ENCODE measurements at regions not wholly inside any gene's neighbourhood (a gene's known extent, or its start where the extent isn't known, plus 50 kb on each side); places are given as distances from the start of the nearest gene placed in this dataset.
"Not testable (repeated sequence)": the region's sequence is repeated elsewhere in the genome, so short reads cannot be mapped to it uniquely, and the experiment has no call there.

- no peak for DNase-seq (ENCODE audit: low read depth in 2 of 2)
These were observed 921.9 kb upstream of the EYS start for GRCh38 chr6:66628917-66629316.

- no peak for DNase-seq (ENCODE audit: low read depth in 2 of 2)
These were observed 916.0 kb upstream of the EYS start for GRCh38 chr6:66623050-66623449.

GRCh38 chr6:66605971-66606370 lies 898.9 kb upstream of the EYS start:
- no peak for DNase-seq (ENCODE audit: low read depth in 2 of 2)

DNA sequence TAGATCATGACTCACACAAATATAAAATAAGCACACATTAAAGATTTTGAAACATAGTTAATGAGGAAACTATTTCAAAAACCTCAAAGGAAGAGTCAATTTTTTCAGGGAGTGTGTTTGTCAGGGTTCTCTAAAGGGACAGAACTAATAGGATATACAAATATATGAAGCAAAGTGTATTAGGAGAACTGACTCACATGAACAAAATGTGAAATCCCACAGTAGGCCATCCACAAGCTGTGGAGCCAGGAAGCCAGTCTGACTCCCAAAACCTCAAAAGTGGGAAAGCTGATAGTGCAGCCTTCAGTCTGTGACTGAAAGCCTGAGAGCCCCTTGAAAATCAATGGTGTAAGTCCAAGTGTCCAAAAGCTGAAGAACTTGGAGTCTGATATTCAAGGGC lies 898.0 kb upstream of the EYS start:
- DNase-seq (ENCODE audit: low read depth in 2 of 2), result peak; percentile 30 to 40

DNA sequence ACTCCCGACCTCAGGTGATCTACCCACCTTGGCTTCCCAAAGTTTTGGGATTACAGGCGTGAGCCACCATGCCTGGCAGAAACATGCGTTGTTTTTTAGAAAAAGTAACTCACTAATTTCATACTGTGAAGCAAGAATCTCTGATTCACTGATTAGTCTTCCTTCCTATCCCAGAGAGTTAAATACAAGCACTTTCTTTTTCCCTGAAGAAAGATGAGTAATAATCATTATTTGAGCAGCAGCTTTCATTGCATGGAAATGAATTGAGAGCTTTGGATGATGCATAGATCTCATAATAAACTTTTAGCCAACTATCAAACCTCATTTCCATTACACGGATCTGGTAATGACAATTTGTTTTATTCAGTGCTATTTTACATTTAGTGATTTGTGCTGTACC lies 892.5 kb upstream of the EYS start:
- DNase-seq (ENCODE audit: low read depth in 2 of 2), result no peak

DNA sequence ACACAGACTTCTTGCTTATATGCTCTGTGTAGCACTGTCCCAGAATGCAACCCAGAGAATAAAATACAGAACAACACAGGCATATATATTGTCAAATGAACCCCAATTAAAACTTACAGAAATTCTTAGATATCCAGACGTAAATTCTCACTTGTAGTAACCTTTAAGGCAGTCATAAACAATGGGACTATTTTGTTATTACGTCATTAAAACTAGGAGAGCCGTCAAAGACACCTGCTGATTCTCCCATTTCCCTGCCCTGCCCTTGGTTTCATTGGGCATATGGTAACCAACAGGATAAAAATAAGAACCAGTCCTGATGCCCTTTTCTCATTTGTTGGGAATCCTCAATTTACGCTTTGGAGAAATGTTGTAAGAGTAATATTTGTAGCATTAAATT lies 871.3 kb upstream of the EYS start:
- DNase-seq (ENCODE audit: low read depth in 2 of 2), result no peak

DNA sequence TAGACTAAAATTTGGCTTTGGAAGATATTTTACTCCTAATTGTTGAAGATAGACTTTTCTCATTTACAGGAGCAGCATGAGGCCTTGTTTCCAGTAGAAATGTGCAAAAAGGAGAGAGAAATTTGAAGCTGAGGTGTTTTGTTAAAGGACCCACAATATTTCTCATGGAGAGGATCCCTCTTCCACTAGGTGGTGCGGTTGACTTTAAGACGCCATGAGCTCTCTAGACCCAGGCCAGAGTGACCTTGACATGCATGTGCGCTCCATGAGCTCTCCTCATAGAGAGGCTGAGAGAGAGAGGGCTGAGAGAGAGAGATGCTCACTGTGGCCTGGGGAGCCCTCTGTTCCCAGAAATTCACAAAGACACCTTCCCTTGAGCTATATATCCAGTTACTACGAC lies 861.2 kb upstream of the EYS start:
- no peak for DNase-seq (ENCODE audit: low read depth in 2 of 2)

GRCh38 chr6:66561479-66561878 lies 854.5 kb upstream of the EYS start:
- no peak for DNase-seq (ENCODE audit: low read depth in 2 of 2)

GRCh38 chr6:66558189-66558588 lies 851.2 kb upstream of the EYS start:
- DNase-seq (ENCODE audit: low read depth in 2 of 2), result no peak

DNA sequence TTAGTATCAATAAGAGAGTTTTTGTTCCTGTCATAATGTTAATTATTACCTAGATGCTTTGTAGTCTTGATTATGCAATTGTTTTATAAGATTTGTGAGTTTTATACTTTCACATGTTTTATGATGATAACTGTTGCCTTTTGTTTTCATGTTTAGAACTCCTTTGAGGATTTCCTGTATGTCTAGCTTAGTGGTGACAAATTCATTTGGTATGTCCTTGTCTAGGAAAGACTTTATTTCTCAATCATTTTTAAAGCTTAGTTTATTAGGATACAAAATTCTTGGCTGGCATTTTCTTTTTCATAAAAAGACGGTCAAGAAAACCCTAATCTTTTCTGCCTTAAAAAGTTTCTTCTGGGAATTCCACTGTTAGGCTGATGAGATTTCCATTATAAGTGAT lies 849.9 kb upstream of the EYS start:
- DNase-seq (ENCODE audit: low read depth in 2 of 2), result no peak

DNA sequence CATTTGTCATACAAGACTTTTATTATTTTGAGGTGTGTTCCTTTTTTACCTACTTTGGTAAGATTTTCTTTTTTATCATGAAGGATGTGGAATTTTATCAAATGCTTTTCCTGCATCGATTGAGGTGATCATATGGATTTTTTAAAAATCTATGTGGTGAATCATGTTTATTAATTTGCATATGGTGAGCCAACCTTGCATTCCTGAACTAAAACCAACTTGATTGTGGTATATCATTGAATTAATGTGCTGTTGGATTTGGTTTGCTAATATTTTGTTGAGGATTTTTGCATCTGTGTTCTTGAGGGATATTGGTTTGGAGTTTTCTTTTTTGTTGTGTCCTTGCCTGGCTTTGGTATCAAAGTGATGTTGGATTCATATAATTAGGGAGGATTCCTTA lies 848.1 kb upstream of the EYS start:
- DNase-seq (ENCODE audit: low read depth in 2 of 2), result no peak

DNA sequence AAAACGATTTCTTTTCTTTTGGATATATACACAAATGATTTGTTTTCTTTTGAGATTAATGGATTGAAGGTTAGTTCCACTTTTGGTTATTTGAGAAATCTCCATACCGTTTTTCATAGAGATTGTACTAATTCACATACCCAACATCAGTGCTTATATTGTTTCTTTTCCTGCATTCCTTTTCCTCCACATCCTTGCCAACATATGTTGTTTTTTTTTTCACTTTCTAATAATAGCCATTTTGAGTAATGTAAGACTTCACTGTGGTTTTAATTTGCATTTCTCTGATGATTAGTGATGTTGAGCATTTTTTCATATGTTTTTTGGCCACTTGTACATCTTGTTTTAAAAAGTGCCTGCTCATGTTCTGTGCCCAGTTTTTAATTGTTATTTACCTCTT lies 846.4 kb upstream of the EYS start:
- DNase-seq (ENCODE audit: low read depth in 2 of 2), result peak; percentile 5 to 10

- no peak for DNase-seq (ENCODE audit: low read depth in 2 of 2)
These were observed 831.6 kb upstream of the EYS start for GRCh38 chr6:66538551-66539135.

GRCh38 chr6:66533921-66534404 lies 826.9 kb upstream of the EYS start:
- peak in 1 of 2 experiments; percentile 3 for DNase-seq (ENCODE audit: low read depth in 2 of 2)

DNA sequence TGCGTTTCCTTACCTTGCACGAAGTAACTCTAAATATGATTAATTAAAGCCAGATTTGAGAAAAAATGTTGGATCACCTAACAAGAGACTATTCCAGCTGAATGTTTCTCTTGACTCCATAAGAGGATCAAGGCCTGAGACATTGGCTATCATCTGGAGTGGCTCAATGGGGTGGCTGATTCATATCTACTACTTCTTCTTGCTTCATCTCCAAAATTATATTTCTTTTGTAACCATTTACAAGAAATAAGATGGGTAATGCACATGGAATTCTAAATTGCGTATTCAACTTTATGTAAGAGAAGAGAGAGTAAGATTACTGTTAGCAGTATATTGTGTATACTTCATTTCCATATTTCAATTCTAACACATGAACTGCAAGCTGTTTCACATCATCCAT lies 819.0 kb upstream of the EYS start:
- DNase-seq (ENCODE audit: low read depth in 2 of 2), result peak in 1 of 2 experiments; percentile 7

- no peak for DNase-seq (ENCODE audit: low read depth in 2 of 2)
These were observed 815.8 kb upstream of the EYS start for GRCh38 chr6:66522864-66523263.

DNA sequence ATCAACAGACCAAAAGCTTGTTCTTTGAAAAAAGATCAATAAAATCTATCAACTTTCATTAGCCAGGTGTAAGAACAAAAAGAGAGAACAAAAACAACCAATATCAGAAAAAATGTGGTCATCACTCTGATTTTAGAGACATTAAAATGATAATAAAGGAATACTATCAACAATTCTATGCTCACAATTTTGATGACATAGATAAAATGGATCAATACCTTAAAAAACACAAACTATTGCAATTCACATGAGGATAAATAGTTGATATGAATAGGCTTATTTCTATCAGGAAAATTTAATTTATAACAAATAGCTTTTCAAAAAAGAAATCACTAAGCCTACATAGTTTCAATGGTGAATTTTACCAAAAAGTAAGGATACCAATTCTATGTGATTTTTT lies 809.4 kb upstream of the EYS start:
- DNase-seq (ENCODE audit: low read depth in 2 of 2), result no peak

- DNase-seq (ENCODE audit: low read depth in 2 of 2), result peak; percentile 49 to 56
These were observed 801.4 kb upstream of the EYS start for GRCh38 chr6:66508433-66508832.

DNA sequence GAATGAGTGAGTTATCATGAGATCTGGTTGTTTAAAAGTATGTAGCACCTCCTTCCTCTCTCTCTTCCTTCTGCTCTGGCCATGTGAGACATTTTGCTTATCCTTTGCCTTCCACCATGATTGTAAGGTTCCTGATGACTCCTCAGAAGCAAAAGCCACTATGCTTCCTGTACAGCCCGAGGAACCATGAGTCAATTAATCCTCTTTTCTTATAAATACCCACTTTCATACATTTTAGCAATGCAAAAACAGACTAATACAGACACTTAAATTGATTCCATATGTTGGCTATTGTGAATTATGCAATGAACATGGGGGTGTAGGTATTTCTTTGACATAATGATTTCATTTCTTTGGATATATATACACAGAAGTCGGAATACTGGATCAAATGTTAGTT lies 792.8 kb upstream of the EYS start:
- peak; percentile 29 to 35 for DNase-seq (ENCODE audit: low read depth in 2 of 2)

- DNase-seq (ENCODE audit: low read depth in 2 of 2), result no peak
These were observed 789.6 kb upstream of the EYS start for GRCh38 chr6:66496659-66497058.

GRCh38 chr6:66494643-66495042 lies 787.6 kb upstream of the EYS start:
- not testable (repeated sequence) for DNase-seq (ENCODE audit: low read depth in 2 of 2)

GRCh38 chr6:66489269-66489987 lies 782.4 kb upstream of the EYS start:
- DNase-seq (ENCODE audit: low read depth in 2 of 2), result no peak

DNA sequence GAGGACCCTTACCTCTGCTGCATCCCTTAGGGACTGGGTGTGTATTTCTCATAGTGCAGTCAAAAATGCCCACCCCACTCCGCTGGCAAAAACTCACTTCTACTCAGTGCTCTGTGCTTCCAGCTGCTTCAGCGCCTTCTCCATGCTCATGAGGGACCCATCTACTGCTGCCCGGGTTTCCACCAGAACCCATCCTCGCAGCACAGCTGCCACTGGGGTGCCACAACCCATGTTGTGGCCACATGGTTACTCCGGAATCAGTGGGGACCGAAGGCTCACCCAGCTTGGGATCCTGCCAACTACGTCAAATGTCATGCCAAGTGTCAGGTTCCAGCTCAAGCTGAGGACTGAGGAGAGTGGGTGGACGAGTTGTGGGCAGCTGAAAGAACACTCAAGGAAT lies 774.2 kb upstream of the EYS start:
- DNase-seq (ENCODE audit: low read depth in 2 of 2), result no peak

DNA sequence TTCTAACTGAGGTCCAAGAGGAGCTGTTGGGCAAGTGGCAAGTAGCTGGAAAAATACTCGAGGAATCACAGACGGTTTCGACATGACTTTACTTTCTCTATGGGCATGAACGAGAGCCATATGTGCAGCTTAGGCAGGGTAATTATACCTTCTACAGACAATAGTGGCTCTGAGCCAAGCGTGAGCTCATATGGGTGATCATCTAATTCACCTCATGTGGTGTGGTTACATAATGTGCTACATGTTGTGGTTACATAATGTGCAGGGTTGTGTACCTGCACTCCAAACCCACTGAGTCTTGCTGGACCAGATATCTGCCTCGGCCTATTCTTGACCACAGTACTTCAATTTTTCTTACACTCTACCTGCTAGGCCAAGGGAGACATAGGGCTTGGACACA lies 771.7 kb upstream of the EYS start:
- DNase-seq (ENCODE audit: low read depth in 2 of 2), result peak; percentile 6 to 10
